Stimulated activated effector memory CD8-positive, alpha-beta T cell treated with anti-CD3 and anti-CD28 coated beads, Interleukin-12 subunit alpha, Interleukin-12 subunit beta, amount 100 ng/mL, for 72 hours (primary cell): ENCODE measurements at regions not wholly inside any gene's neighbourhood (a gene's known extent, or its start where the extent isn't known, plus 50 kb on each side); places are given as distances from the start of the nearest gene placed in this dataset.

Source experiments
- ATAC-seq: fragments of 150-1000 bp; cut with Tn5 transposase; 2 replicates; pipeline ENCODE4 v1.10.0; 2021
- DNase-seq, 2 donors: peaks; one replicate each; pipeline ENCODE4 v3.0.0; 2021 to 2022; ENCODE audit warnings: low spot score in 2 of 2
- H3K27ac Mint-ChIP-seq: one replicate; pipeline ENCODE4 v1.8.0; 2022; ENCODE audit warnings: mild to moderate bottlenecking, mixed read lengths
- H3K36me3 Mint-ChIP-seq: one replicate; pipeline ENCODE4 v1.8.0; 2022; ENCODE audit warnings: mild to moderate bottlenecking, mixed read lengths
- H3K4me1 Mint-ChIP-seq: one replicate; pipeline ENCODE4 v1.8.0; 2022; ENCODE audit warnings: mixed read lengths
- H3K4me3 Mint-ChIP-seq: one replicate; pipeline ENCODE4 v1.8.0; 2022; ENCODE audit warnings: mild to moderate bottlenecking, mixed read lengths
- H3K9me3 Mint-ChIP-seq: one replicate; pipeline ENCODE4 v1.8.0; 2022; ENCODE audit warnings: mixed read lengths

DNA sequence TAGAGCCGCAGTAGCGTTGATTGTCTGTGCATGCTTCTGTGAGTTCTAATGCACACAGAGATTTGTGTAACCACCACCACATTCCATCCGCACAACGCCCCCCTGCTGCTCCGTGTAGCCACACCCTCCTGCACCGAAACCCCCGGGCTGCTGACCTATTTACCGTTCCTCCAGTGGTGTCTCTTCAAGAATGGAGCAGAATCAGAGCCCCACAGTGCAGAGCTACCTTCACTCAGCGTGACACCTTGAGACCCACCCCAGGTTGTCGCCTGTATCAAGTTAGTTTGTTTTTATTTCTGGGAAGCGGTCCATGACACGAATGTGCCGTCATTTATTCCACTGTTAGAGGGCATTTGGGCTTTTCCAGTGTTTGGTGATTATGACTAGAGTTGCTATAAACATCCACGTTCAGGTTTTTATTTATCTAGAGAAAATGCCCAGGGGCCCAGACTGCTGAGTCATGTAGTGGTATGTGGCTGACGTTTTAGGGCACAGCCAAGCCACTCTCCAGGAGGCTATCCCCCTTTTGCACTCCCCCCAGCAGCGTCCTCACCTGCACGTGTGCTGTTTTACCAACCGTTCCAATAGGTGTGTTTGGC is 266.8 kb downstream of the NDUFA10 start:
- no peak for DNase-seq

GRCh38 chr2:239756790-239757760 is 268.1 kb downstream of the NDUFA10 start:
- Mint-ChIP-seq H3K4me3 (no peak overlapping the region), H3K27ac (no peak overlapping the region), H3K4me1 (peaks cover 12% of the 10 kb centered on the region), H3K36me3 (no peaks in the 10 kb centered on the region), H3K9me3 (peaks cover 5% of the 10 kb centered on the region)
- ATAC-seq (peak; percentile 15), DNase-seq (no peak)

More for the DNA sequence above, 266.8 kb downstream of the NDUFA10 start:
- peak; percentile 22 for ATAC-seq
- Mint-ChIP-seq H3K9me3 (peaks cover 5% of the 10 kb centered on the region), H3K27ac (no peak overlapping the region), H3K4me3 (no peak overlapping the region), H3K36me3 (no peaks in the 10 kb centered on the region), H3K4me1 (peaks cover 12% of the 10 kb centered on the region)

GRCh38 chr2:239756031-239756789 is 268.9 kb downstream of the NDUFA10 start:
- peaks cover 5% of the 10 kb centered on the region for H3K9me3 Mint-ChIP-seq
- no peaks in the 10 kb centered on the region for H3K36me3 Mint-ChIP-seq
- H3K4me1 Mint-ChIP-seq: peaks cover 19% of the 10 kb centered on the region
- no peak for ATAC-seq
- H3K27ac Mint-ChIP-seq: no peak overlapping the region
- no peak for DNase-seq
- H3K4me3 Mint-ChIP-seq: no peak overlapping the region

DNA sequence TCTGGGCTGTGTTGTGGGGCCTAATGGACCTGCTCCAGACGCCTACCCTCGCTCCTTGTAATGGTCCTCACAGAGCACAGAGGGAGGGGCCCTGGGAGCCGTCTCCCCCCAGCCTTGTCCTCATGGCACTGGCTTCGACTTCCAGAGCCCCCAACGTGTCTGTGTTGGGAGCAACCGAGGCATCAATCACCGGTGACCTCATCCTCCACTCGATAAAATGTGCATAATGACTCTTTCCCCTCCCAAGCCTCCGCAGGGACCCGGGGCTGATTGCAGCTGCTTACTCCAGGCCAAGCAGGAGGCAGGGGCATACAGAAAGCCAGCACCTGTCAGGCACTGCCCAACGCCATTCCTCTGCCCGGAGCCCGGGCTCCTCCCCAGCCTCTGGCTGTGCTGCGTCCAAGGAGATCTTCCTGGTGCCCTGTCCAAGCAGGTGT is 271.7 kb downstream of the NDUFA10 start:
- DNase-seq: no peak
- H3K4me1 Mint-ChIP-seq: peaks cover 19% of the 10 kb centered on the region
- H3K4me3 Mint-ChIP-seq: no peak overlapping the region
- ATAC-seq: no peak
- no peak overlapping the region for H3K27ac Mint-ChIP-seq
- H3K9me3 Mint-ChIP-seq: peaks cover 5% of the 10 kb centered on the region
- no peaks in the 10 kb centered on the region for H3K36me3 Mint-ChIP-seq

DNA sequence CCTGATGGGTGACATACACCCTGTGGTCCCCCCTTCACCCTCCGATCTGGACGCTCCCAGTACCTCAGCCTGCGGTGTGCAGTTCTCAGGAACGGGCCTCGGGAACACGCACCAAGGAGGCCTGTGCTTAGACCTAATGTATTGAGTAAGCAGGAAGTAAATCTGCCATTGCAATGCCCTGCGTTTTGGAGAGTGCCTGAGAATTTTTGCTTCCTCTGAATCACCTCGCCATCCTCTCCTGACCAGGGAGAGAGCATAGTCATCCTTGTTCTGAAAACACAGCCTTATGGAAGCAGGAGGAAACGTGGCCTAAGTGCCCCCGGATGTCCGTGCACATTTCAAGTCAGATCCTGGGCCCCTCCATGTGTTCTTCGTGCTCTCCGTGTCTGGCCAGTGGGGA is 272.2 kb downstream of the NDUFA10 start:
- no peak overlapping the region for H3K27ac Mint-ChIP-seq
- peaks cover 22% of the 10 kb centered on the region for H3K4me1 Mint-ChIP-seq
- DNase-seq (no peak), ATAC-seq (no peak)
- no peak overlapping the region for H3K4me3 Mint-ChIP-seq
- no peaks in the 10 kb centered on the region for H3K36me3 Mint-ChIP-seq
- H3K9me3 Mint-ChIP-seq: peaks cover 5% of the 10 kb centered on the region

- Mint-ChIP-seq H3K4me3 (no peak overlapping the region), H3K27ac (no peak overlapping the region), H3K4me1 (peaks cover 21% of the 10 kb centered on the region), H3K36me3 (no peaks in the 10 kb centered on the region), H3K9me3 (peaks cover 5% of the 10 kb centered on the region)
- ATAC-seq (peak; percentile 57), DNase-seq (no peak)
Measured at GRCh38 chr2:239751679-239752355, 273.3 kb downstream of the NDUFA10 start.

DNA sequence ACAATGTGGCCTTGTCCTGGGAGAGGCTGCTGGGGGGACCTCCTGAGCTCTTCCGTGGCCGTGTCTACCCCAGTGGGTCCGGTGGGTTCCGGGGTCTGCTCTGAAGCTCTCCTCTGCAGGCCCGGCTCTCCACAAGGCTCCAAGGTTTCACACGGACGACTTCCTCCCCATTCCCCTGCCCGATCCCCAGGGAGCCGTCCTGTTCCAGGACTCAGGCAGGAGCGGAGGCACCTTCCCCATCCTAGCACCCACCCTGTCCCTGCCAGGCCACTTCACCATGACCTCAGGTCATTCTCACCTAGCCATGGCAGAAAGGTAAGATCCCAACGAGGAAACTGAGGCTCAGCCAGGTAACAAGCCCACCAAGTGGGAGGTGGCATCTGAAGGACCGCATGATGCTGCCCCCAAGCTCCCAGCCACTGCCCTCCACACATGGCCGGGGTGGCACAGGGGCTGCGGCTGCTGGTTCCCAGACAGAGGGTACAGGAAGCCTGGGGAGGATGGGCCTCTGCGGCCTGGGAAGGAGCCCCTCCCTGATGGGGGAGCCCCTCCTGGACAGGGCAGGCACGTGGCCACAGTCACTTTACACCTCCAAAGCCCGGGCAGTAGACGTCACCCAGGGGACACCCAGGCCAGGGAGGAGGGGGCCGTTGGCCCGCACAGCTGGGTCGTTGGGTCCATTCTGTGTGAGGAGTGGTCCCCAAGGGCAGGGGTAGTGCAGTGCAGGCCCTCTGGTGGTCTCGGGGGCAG is 274.0 kb downstream of the NDUFA10 start:
- DNase-seq (no peak), ATAC-seq (no peak)
- Mint-ChIP-seq H3K4me1 (peaks cover 19% of the 10 kb centered on the region), H3K4me3 (no peak overlapping the region), H3K27ac (no peak overlapping the region), H3K36me3 (no peaks in the 10 kb centered on the region), H3K9me3 (peaks cover 5% of the 10 kb centered on the region)

DNA sequence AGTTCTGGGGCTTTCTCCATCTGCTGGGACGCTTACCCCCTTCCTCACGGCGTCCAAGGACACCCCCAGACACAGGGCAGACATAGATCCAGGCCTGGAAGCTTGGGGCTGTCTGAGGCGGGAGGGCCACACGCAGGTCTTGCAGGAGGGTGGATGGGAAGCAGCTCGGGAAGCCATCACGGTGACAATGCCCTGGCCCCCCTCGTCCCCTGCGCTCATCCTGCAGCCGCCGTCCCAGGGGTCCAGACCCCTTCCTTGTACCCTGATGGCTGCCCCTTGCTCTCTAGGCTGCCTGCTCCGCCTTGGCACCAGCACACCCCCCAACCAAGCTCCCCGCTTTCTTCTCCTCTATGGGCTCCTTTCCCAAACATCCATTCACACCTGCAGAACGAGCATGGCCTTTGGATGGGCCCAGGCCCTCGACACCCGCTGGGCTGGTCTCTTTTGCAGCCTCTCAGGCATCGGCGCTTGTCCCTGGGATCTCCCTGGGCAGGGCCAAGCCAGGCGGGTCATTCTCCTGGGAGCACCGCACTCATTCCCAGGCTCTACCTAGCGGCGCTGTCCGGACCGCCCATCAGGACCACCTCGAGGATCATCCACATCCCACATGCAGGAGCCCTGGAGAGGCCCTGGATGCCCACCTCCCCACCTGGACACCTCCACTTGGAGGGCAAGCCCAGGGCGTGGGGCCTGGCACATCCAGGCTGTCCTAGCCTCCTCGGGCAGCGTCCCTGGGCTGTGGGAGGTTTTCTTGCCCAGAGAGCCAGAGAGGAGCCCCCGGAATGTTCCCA is 274.9 kb downstream of the NDUFA10 start:
- DNase-seq: no peak
- Mint-ChIP-seq H3K36me3 (no peaks in the 10 kb centered on the region), H3K4me1 (peaks cover 19% of the 10 kb centered on the region), H3K9me3 (peaks cover 5% of the 10 kb centered on the region), H3K4me3 (no peak overlapping the region), H3K27ac (no peak overlapping the region)
- ATAC-seq: no peak

- no peak for ATAC-seq
- Mint-ChIP-seq H3K27ac (no peak overlapping the region), H3K4me3 (no peak overlapping the region), H3K9me3 (peaks cover under 1% of the 10 kb centered on the region), H3K36me3 (no peaks in the 10 kb centered on the region), H3K4me1 (peaks cover 19% of the 10 kb centered on the region)
- no peak for DNase-seq
Measured at GRCh38 chr2:239749272-239749873, 275.8 kb downstream of the NDUFA10 start.

GRCh38 chr2:239748811-239749210 is 276.3 kb downstream of the NDUFA10 start:
- Mint-ChIP-seq H3K4me3 (no peak overlapping the region), H3K4me1 (peaks cover 19% of the 10 kb centered on the region), H3K9me3 (no peaks in the 10 kb centered on the region), H3K27ac (no peak overlapping the region), H3K36me3 (no peaks in the 10 kb centered on the region)
- ATAC-seq: no peak
- DNase-seq: no peak

- H3K4me3 Mint-ChIP-seq: no peak overlapping the region
- no peak for DNase-seq
- peaks cover 19% of the 10 kb centered on the region for H3K4me1 Mint-ChIP-seq
- ATAC-seq: no peak
- H3K9me3 Mint-ChIP-seq: no peaks in the 10 kb centered on the region
- H3K27ac Mint-ChIP-seq: peak overlapping the region; percentile 18
- H3K36me3 Mint-ChIP-seq: no peaks in the 10 kb centered on the region
Measured at GRCh38 chr2:239747771-239748170, 277.4 kb downstream of the NDUFA10 start.

GRCh38 chr2:239747274-239747673 is 277.9 kb downstream of the NDUFA10 start:
- H3K4me3 Mint-ChIP-seq: no peak overlapping the region
- DNase-seq (no peak), ATAC-seq (peak; percentile 40)
- no peaks in the 10 kb centered on the region for H3K36me3 Mint-ChIP-seq
- H3K27ac Mint-ChIP-seq: peak overlapping the region; percentile 18
- peaks cover 19% of the 10 kb centered on the region for H3K4me1 Mint-ChIP-seq
- no peaks in the 10 kb centered on the region for H3K9me3 Mint-ChIP-seq

- H3K9me3 Mint-ChIP-seq: no peaks in the 10 kb centered on the region
- no peaks in the 10 kb centered on the region for H3K36me3 Mint-ChIP-seq
- ATAC-seq: no peak
- no peak for DNase-seq
- H3K27ac Mint-ChIP-seq: no peak overlapping the region
- H3K4me1 Mint-ChIP-seq: peaks cover 15% of the 10 kb centered on the region
- no peak overlapping the region for H3K4me3 Mint-ChIP-seq
Measured at GRCh38 chr2:239746559-239747246, 278.4 kb downstream of the NDUFA10 start.
